Stimulated activated naive CD4-positive, alpha-beta T cell treated with Interleukin-2 at 50 U/mL for 16 hours (primary cell): ENCODE measurements at regions not wholly inside any gene's neighbourhood (a gene's known extent, or its start where the extent isn't known, plus 50 kb on each side); places are given as distances from the start of the nearest gene placed in this dataset.

Experiments used
- DNase-seq: peaks from one replicate; lab custom pipeline; 2025; lab: John Stamatoyannopoulos, UW

DNA sequence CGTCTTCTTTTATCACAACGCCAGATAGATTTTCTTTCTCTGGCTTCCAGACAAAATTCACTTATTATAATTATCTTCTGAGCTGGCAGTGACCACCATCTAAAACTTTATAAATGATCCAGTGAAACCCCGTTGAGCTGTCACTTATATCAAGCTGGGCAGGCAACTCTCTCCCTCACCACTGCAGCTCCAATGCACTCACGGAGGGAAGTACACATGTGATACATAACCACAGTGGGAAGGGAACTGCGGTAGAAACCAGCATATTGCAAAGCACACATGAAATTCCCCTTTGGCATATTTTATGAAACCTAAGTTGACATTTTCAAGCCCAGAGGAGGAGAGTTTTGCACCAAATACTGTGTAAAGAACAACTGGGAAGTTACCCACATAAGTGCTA, 536.9 kb downstream of the HACE1 start:
- DNase-seq: no peak

DNA sequence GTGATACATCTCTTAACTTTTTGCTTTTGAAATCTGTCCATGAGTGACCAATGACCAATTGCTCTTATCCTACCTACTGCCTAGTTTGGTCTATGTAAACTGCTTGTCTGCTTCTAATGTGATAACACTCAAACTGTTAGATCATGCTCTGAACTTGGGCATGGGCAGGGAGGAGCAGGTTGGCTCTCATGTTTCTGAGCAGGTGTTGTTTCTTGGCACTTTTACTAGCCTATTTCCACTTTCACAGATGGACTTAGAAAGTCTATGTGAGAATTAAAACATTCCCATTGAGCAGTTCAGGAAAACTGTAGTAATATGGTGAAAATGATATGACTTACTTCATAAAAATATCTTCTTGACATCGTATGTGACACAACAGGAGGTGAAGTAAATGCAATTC, 538.4 kb downstream of the HACE1 start:
- DNase-seq: no peak

DNA sequence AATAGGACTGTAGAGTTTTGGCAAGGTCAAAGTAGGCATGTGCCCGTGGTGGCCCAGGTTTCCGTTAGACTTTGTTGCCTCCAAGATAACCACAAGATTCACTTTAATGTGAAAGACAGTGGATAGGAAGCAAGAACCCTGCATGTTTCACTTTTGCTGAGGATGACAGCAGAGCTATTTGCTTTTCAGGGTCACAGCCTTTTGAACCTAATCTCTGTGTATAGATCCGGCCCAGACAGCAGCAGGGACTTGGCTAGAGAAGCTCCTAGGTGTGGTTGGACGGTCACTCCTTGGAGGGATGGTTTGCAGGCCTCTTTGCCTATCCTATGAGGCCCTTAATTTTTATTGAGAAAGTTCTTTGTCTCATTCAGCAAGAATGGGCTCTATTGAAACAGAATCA, 538.8 kb downstream of the HACE1 start:
- DNase-seq: no peak

DNA sequence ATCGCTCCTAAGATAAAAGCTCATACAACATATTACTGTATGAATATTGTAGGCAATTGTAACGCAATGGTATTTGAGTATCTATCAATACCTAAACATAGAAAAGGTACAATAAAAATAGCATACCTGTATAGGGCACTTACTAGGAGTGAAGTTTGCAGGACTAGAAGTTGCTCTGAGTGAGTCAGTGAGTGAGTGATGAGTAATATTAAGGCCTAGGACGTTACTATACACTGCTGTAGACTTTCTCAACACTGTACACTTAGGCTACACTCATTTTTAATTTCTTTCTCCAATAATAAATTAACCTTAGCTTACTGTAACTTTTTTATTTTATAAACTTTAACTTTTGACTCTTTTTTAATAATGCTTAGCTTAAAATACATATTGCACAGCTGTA, 546.9 kb downstream of the HACE1 start:
- no peak for DNase-seq

DNA sequence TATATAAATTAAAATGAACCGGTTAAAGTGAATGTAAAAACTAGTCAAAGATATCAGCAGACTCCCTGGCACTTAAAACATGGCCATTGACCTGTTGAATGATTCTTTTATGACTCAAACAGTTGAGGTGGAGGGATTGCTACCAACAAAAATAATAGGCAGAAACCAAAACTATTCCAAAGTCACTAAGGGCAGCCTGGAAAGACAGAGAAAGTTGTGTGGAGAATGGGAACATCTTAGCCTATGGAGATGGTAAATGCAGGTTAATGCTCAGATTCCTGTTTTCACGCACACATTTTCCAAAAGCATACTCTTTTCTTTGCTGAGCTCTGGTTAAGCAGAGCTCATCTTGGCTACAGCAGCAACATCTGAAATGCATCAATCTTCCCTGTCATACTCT, 553.5 kb downstream of the HACE1 start:
- no peak for DNase-seq

DNA sequence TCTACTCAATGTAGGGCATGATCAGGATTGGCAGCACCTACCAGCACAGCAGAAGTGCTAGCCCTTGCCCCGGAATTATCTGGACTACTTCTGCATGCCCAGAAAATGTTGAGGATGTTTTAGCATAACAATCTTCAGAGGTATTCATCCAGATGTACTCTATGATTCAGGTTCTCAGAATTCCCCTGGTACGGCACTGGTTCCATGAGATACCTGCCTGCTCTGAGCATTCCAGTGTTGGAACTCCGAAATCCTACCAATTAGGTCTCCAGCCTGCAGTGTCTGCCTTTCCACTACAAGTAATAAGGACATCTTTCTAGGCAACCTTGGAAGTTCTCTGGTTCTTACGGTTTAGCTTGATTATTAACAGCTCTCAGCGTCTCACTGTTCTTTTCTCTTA, 554.5 kb downstream of the HACE1 start:
- no peak for DNase-seq

DNA sequence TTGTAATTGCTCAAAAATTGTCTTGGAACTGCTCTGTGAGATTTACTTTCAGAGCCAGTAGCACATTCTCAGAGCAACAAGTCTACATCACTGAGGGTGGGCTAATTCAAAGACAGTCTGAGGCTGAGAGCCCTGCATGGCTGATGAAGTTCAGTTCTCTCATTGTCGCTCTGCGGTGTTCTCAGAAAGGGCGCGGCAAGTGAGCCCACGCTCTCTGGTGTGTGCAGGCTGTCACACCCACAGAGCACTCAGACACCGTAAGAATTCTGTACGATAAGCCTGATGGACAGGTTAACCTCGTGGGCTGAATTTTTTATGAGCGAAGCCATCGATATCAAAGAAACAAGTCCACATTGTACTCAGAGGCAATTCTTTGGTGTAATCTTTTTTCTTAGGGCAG, 557.8 kb downstream of the HACE1 start:
- DNase-seq: no peak

DNA sequence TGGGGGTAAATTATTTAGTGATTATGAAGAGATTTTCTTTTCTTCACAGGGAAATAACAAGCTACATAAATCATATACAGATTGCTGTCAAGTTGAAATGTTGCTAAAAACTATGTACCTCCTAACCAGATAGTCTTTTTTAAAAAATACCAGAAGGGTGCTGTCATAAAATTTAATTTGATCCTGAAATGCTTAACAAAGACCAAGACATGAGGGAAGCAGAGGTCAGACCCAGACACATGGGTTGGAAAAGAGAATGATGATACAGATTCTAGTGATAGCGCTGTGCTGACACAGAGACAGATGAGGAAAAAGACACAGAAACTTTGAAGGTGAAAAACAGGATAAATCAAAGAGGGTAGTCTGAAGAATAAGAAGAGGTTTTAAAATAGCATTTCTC, 573.1 kb downstream of the HACE1 start:
- DNase-seq: no peak

DNA sequence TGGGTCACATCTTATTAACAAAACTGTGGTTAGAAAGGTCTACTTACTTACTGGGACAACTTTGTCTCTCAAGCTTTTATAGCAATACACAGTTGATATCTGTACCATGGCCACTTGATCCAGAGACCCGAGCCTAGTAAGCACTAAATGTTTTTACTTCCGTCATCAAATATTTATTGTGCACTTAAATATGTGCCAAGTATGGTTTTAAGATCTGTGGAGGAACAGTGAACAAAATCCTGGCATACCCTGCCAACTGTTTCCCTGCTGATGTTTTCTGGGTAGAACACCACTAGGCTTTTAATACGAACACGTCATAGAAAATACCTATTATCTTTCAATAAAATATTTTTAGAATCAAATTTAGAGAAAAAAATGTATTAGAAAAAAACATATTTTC, 574.8 kb downstream of the HACE1 start:
- DNase-seq: no peak

DNA sequence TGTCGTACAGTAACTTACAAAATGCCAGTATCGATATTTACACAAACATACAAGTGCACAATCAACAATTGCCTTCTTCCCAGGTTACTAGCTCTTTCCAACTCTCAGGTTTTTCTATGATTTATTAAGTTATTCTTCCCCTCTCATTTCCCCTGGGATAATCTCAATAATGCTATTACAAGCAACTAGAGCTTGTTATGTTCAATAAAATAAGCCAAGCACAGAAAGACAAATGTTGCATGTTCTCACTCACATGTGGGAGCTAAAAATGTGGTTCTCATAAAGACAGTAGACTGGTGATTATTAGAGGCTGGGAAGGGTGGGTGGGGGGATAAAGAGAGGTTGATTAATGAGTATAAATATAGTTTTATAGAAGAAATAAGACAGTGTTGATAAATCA, 577.1 kb downstream of the HACE1 start:
- DNase-seq: no peak

DNA sequence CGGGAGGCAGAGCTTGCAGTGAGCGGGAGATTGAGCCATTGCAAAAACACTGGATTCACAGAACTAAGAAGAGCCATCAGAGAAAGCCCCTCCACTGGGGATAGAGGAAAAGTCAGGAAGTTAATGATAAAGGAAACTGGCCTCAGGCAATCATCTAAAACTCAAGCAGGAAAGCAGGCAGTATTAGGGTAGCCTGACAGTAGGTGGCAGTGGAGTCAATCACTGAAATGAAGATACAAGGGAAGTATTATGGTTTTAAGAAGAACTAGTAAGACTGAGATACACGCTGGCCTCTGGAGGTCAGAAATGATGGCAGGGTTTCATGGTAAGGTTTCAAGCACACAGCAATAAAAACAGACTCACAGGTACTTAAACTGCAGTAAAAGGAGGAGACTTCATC, 578.3 kb downstream of the HACE1 start:
- DNase-seq: no peak

DNA sequence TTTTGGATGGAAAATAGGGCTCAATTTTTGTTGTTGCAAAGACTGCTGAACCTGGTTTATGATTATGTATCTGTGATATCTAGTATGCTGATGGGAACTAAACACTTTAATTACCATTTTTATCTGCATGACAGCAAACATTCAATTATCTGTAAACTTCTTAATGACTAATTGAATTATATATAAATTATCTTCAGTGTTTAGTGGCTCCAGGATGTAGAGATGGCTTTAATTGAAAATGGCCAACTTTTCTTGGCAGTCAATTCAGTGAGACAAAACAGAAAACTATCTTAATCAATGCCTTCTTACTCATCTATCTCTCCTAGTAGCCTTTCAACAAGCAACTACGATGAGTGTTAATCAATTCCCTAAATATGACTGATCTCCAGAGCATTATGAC, 591.3 kb downstream of the HACE1 start:
- no peak for DNase-seq

DNA sequence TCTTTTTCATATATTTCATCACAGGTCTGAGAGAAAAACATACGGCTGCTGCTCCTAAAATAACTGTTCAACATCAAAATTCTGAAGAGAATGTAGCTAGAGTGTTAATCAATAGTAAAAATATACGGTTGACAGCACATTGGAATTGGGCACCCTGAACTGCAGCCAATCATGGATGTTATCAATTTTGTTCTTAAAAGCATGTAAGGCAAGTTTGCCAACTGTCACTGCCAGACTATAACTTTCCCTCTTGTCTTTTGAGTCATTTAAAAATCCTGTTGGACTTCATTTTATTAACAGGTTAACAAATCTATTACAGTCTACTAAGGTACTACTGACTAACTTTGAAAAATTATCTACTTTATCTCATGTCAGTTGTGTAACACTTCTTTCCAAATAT, 592.8 kb downstream of the HACE1 start:
- no peak for DNase-seq

DNA sequence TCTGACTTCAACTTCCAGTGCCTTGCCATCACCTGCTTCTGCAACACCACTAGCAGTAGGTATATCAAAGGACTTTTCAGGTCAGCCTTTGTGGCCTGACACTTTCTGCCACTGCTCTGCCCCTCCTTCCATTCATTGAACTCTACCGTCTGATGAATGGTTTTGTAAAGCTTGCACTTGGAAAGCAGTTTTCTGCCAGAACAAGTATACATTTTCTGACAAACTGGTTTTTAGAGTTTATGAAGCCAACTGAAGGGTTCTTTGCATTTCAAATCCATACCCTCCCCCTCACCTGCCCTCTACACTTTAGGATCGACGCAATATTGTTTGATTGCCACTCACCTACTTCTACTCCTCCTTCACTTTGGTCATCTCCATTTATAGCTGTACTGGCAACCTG, 603.1 kb downstream of the HACE1 start:
- no peak for DNase-seq

DNA sequence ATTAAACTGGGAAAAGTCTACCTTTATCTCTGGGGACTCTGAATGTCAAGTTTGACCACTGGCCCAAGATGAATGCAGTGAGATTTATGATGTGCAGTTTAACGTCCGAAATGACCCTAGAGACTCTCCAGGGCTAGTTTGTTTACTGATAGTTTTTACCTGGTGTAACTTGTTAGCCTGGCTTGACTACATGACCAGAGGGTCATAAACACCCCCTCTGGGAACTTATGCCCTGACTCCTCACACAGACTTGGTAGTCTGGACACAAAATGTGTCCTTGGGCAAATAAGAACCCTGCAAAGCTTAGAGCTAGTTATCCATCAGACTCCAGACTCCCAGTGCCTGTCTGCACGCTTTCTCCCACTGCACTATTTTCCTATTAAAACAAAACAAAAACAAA, 606.5 kb downstream of the HACE1 start:
- DNase-seq: no peak

DNA sequence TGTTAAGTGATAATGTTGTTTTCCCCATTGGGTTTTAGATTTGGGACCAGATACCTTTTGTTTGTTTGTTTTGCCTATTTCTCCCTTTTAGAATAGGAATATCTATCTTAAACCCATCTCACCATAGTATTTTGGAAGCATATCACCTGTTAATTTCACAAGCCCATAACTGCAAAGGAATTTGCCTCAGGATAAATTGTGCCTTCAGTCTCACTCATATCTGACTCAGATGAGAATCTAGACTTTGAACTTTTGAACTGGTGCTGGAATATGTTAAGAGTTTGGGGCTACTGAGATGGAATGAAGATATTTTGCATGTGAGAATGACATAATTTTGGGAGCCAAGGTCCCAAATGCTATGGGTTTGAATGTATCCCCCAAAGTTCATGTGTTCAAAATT, 607.4 kb downstream of the HACE1 start:
- DNase-seq: no peak

DNA sequence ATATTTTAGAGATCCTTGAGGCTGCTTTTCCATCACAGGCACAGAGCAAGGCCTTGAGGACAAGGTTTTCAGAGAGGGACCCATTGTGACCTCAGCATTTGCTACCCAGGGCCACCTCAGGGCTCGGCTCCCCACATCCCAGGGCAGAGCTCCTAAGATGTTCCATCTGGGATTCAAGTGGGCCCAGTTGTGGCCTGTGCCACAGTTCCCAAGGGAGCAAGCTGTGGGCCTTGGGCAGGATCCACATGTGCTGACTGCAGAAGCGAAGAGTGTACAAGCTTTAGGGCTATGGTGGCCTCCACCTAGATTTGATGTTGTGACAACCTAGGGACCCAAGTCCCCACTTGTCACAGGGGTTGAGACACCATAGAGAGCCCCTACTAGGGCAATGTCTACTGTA, 608.1 kb downstream of the HACE1 start:
- no peak for DNase-seq

DNA sequence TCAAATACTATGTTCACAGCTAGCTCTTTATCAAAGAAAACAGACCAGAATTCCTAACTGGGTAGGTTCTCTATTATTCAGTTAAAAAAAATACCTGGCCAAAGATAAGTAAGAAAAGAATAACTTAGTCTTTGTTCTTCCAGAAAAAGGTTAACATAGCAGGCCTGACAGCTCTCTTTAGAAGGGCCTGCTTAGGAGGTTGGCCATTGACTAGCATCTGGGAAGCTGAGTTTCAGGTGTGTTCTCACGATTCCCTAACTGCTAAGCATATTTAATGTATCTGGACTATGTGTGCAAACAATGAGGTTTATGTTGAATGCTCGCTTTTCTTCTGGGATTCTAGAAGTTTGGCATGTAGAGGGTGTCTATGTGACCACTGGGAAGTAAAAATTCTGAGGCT, 618.9 kb downstream of the HACE1 start:
- DNase-seq: no peak

DNA sequence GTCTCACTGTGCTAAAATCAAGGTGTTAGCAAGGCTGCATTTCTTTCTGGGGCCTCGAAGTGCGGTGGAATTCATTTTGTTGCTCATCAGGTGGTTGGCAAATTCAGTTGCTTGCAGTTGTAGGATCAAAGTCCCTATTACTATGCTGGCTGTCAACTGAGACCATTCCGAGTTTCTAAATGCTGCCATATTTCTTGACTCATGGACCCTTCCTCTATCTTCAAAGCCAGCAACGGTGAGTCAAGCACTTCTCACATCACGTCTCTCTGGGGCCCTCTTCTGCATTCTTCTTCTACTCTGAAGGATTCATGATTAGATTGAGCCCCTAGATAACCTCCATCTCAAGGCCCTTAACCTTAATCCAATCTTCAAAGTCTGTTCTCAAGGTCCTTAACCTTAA, 619.7 kb downstream of the HACE1 start:
- no peak for DNase-seq

DNA sequence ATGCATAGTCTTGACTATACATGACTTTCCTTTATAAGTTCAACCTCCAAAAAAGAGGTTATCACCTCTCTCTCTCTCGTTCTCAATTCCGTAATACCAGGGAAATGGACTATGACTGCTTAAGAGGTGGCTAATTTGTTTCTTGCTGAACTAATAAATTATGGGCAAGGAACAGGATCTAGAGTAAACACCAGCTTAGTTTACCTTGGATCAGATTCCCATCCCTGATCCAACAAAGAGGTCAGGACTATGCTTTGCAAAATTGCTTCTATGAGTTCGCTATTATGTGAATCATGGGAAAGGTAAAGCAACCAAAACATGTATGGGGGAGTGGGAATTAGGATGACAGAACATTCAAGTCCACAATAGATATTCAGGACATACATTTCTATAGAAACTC, 630.7 kb downstream of the HACE1 start:
- DNase-seq: no peak

DNA sequence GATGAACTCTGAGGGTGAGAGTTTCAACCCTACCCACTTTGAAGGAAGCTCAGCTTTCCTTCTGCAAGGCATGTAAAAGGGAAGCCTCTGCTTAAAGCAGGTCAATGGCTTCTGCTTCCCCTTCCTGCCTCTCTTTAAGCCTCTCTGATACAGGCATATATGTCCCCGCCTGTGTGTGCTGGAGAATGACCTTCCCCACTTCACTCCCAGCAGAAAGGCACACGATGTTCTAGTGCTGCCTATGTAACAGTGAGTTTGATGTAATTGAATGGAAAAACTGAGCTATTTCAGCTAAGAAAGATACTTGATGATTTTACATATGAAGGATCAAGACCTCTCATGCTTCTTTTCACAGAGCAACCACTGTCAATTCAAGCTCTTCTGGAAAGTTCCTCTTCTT, 632.2 kb downstream of the HACE1 start:
- no peak for DNase-seq

DNA sequence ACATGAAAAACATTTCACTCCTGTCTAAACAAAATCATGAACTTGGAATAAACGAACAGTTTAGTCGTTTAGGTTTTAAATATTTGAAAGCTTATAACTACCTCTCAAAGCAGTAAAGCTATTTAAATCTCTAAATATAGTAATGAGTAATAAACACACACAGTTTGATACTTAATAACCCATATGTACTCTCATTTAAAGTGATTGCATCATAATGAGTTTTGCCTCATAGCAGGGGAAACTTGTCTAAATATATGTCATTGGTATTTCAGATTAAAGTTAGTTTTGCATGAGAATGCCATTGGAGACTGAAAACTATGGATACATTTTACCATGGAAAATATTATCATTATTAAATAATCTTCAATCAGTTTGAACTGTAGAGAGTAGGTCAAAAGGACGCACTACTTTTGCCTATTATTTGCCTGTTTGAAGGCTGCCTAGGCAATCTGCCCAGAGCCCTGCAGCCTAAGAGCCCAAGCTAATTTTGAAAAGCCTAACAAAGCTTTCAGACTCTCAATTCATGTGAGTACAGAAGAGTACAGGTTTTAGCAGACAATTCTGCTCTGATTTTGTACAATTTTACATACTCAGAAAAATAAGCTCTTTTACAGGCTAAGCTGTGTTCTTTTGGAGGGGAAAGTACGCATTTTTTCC, 632.8 kb downstream of the HACE1 start:
- DNase-seq: no peak

DNA sequence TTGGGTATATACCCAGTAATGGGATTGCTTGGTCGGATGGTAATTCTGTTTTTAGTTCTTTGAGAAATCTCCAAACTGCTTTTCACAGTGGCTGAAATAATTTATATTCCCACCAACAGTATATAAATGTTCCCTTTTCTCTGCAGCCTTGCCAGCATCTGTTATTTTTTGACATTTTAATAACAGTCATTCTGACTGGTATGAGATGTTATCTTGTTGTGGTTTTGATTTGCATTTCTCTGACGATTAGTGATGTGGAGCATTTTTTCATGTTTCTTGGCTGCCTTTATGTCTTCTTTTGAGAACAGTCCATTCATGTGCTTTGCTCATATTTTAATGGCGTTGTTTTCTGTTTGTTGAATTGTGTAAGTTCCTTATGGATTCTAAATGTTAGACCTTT, 641.6 kb downstream of the HACE1 start:
- no peak for DNase-seq

DNA sequence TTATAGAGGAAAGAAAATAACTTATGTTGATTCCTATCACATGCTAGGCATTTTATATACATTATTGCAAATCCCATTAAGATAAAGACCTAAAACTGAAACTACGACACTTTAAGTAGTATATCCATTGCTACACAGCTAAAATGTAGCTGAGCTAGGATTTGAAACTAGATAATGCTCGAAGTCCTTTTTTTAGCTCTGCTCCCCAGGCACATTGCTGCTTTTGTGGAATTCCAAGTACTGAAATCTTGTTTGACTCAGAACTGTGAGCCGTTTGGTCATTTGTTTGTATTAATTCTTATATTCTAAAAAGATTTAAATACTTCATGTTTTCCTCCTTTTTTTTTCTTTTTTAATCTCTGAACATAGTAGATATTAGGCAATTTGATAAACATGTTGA, 644.8 kb downstream of the HACE1 start:
- DNase-seq: no peak
